GM13977 (cell line): ENCODE measurements at regions not wholly inside any gene's neighbourhood (a gene's known extent, or its start where the extent isn't known, plus 50 kb on each side); places are given as distances from the start of the nearest gene placed in this dataset.

ENCODE experiments used
- DNase-seq: peaks from one replicate; pipeline ENCODE4 v3.0.0; 2012; ENCODE audit warnings: low spot score
- CTCF ChIP-seq: IDR thresholded peaks from 2 replicates; pipeline ENCODE4 v1.5.1; 2012; ENCODE audit warnings: mild to moderate bottlenecking, control low read depth; ENCODE audit not compliant: insufficient read depth; ENCODE audit errors: extremely low read depth, missing control alignments
- in situ Hi-C: fragments of 300-500 bp; cut with MboI; formaldehyde crosslinking; loops from one replicate; pipeline ENCODE4 v1.12.0; 2022; ENCODE audit warnings: low sequenced_read_pairs, low pct_unique_long_range_greater_than_20kb, mixed read lengths, inconsistent platforms; ENCODE audit not compliant: unreplicated experiment

DNA sequence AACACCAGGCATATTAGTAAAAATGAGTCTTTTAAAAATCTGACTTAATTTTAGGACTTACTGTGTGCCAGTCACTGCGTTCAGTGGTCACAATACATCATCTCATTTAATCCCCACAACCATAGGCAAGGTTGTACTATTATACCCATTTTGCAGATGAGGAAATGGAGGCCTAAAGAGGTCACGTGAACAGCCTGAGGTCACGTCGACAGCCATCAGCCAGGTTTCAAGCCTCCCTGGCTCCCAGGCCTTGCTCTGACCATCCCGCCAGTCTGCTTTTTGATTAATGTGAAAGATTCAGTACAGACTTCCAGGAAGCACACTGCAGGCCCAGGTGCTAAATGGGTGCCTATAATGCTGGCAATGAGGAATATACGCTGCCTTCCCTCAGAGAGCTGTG is 86.3 kb upstream of the TOX3 start:
- DNase-seq, result no peak
- no peak for TF ChIP-seq CTCF
- in situ Hi-C loops, result no loop called here

DNA sequence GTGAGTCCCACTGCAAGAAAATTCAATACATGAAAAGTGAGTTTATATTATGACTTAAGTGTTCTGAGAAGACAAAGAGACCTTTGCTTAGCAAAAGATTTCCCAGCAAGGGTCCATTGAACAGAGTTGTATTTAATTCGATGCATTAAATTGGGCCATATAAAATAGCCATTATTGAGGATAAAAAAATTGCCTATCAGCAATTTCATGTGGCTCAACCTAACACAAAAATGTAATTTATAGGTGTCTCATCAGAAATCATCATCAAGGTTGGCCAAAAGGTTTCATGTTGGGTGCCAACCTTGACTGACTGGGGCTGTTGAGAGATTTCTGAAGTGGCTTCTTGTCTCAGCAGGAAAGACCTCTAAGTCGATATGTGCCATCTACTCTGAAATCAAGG is 84.8 kb upstream of the TOX3 start:
- no peak for DNase-seq
- no peak for TF ChIP-seq CTCF
- in situ Hi-C loops, result no loop called here

DNA sequence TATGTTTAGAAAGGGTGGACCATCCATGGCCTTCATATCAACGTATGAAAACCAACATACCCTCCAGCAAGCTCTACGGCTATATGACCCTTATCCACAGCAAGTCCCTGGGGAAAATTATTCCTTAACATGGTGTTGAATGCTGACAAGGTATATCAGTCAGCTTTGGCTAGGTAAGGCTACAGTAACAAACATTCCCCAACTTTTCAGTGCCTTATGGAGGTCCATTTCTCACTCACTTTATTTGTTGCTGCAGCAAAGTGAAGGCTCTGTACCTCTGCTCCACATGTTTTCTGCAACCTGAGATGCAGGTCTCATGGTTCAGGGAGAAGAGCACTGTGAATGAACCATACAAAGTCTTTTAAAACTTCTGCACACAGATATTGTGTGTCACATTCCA is 83.8 kb upstream of the TOX3 start:
- DNase-seq, result no peak
- TF ChIP-seq CTCF, result no peak
- in situ Hi-C loops, result no loop called here

DNA sequence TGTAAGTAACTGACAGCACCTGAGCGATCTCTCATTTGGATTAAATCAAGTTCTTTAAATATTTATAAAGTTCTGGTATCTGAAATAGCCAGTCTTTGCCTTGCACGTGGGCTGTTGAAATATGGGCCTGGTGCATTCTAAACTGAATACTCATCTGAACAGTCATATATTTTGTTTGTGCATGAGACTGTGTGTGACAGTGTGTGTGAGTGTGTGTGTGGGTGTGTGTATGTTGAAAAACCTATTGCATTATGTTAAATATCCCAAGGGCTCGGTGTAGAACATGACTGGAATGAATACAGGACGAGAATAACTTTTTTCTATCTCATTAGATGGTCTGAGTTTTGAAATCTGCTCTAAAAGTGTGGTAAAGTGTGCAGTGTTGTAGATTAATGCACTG is 82.4 kb upstream of the TOX3 start:
- TF ChIP-seq CTCF, result no peak
- no peak for DNase-seq
- in situ Hi-C loops, result no loop called here

DNA sequence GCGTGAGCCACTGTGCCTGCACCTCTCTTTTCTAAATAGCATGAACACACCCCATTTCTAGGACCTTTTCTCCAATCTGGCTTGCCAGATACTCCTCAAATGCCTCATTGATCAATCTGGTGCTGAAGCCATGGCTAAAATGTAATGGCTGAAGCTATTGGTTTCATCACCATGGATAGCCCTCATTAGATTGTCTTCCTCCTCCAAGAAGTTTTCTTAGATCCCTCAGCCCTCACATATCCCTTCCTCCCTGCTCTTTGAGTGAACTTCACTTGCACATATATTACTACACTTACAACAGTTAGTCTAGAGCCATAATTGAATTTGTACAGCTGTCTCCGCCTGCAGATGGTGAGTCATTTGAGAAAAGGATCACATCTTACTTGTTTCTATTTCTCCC is 77.9 kb upstream of the TOX3 start:
- no peak for TF ChIP-seq CTCF
- in situ Hi-C loops, result no loop called here
- no peak for DNase-seq

DNA sequence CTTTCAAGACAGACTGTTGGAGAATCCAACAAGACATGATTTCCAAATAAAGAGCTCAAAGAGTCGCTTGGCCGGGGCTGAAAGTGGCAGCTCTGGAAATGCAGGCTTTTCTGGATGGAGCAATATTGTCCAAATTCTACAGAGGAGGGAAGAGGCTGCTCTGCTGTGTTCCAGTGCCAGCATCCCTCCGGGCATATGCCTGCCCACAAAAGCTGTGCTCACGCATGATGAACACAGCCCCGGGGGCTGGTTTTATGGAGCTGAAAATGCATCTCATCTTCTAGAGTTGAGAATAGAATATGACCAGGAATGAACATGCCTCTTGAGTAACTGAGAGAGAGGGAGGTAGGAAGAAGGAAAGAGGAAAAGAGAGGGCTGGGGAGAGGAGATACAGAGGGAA is 74.7 kb upstream of the TOX3 start:
- no peak for TF ChIP-seq CTCF
- DNase-seq, result no peak
- in situ Hi-C loops, result no loop called here
